ENCODE measurements at regions not wholly inside any gene's neighbourhood (a gene's known extent, or its start where the extent isn't known, plus 50 kb on each side); places are given as distances from the start of the nearest gene placed in this dataset.

DNA sequence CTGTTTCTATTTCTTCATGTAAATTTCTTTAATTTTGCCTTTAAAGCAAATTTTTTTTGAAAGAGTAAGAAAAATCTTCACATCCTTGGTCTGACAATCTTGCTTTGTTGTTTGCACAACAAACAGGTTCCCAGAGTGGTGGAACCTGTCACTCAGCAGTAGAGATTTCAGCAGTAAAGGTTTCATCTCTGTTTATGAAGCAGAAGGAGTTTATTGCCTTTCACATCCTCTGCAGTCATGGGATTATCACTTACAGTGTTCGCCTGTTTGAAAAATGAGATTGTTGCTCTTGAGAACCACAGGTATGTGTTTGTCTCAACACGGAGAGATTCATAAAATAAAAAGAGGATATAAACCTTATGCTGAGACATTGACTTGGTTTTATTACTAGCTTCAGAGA, 342.6 kb downstream of the IPMK start:
- no peak for TF ChIP-seq EZH2phosphoT487 (IDR thresholded peaks at IDR 0.05; ENCODE audit: borderline replicate concordance, low read depth, low read length)
- TF ChIP-seq, protein P1, sequence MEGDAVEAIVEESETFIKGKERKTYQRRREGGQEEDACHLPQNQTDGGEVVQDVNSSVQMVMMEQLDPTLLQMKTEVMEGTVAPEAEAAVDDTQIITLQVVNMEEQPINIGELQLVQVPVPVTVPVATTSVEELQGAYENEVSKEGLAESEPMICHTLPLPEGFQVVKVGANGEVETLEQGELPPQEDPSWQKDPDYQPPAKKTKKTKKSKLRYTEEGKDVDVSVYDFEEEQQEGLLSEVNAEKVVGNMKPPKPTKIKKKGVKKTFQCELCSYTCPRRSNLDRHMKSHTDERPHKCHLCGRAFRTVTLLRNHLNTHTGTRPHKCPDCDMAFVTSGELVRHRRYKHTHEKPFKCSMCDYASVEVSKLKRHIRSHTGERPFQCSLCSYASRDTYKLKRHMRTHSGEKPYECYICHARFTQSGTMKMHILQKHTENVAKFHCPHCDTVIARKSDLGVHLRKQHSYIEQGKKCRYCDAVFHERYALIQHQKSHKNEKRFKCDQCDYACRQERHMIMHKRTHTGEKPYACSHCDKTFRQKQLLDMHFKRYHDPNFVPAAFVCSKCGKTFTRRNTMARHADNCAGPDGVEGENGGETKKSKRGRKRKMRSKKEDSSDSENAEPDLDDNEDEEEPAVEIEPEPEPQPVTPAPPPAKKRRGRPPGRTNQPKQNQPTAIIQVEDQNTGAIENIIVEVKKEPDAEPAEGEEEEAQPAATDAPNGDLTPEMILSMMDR (conservative IDR thresholded peaks at IDR 0.05; ENCODE audit: low read length), result no peak
- H2AFZ ChIP-seq (ENCODE audit: low read length), result no peak overlapping the region
- no peaks in the 10 kb centered on the region for H3K9me2 ChIP-seq (ENCODE audit: insufficient read depth, low read length)
- H3K79me2 ChIP-seq (ENCODE audit: insufficient read depth, low read depth, low read length), result no peaks in the 10 kb centered on the region
- H3K4me2 ChIP-seq (ENCODE audit: low read length), result no peak overlapping the region
- ChIA-PET POLR2A (no interaction called here), CTCF (ENCODE audit: unreplicated experiment) (no interaction called here)
- no TSS peak for BruUV-seq (replicated peaks)
- no peak for DNase-seq (ENCODE audit: low spot score)
- no peak overlapping the region for H3K27ac ChIP-seq (ENCODE audit: low read depth, low read length, poor library complexity, severe bottlenecking)
- intact Hi-C loops (cut with micrococcal nuclease; ENCODE audit: unreplicated experiment), result no loop called here
- no peaks in the 10 kb centered on the region for H3K4me1 ChIP-seq (ENCODE audit: insufficient read depth, low read length, poor library complexity, severe bottlenecking)
- H4K20me1 ChIP-seq (ENCODE audit: insufficient read depth, low read length), result no peaks in the 10 kb centered on the region
- no peak overlapping the region for H3K4me3 ChIP-seq (ENCODE audit: low read depth, low read length, poor library complexity, severe bottlenecking)
- no peaks in the 10 kb centered on the region for H3K36me3 ChIP-seq (ENCODE audit: insufficient read depth, low read length)
- no peaks in the 10 kb centered on the region for H3K9me3 ChIP-seq (ENCODE audit: low read length)

DNA sequence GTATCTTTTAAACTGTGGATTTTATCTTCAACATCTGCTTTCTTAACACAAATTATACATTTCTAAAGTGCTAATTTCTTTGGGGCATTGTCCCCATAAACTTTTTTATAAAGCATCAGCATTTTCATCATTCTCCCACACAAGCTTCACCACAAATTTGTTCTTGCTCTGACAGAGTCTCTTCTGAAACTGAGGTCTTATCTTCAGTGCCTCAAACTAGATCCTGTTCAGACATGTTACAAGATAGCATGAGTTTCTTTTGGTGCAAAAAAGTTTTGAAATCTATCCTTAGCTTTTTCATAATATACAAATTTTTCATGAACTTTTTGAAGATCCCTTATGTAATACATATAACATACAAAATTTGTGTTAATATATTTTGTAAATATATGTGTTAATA, 346.6 kb downstream of the IPMK start:
- H3K4me2 ChIP-seq (ENCODE audit: low read length), result no peak overlapping the region
- intact Hi-C loops (cut with micrococcal nuclease; ENCODE audit: unreplicated experiment), result no loop called here
- no peaks in the 10 kb centered on the region for H3K9me2 ChIP-seq (ENCODE audit: insufficient read depth, low read length)
- H3K27ac ChIP-seq (ENCODE audit: low read depth, low read length, poor library complexity, severe bottlenecking), result no peak overlapping the region
- H3K79me2 ChIP-seq (ENCODE audit: insufficient read depth, low read depth, low read length), result no peaks in the 10 kb centered on the region
- ChIA-PET POLR2A (interaction anchor here (0.6 kb wide), 2 partner anchors 38 to 101 kb away, joined by 3 read pairs; no protein-coding TSS in a partner anchor), CTCF (ENCODE audit: unreplicated experiment) (no interaction called here)
- H3K9me3 ChIP-seq (ENCODE audit: low read length), result no peaks in the 10 kb centered on the region
- no peaks in the 10 kb centered on the region for H3K4me1 ChIP-seq (ENCODE audit: insufficient read depth, low read length, poor library complexity, severe bottlenecking)
- no peak overlapping the region for H2AFZ ChIP-seq (ENCODE audit: low read length)
- TF ChIP-seq, protein P1 (conservative IDR thresholded peaks at IDR 0.05; ENCODE audit: low read length), result no peak
- no peak for TF ChIP-seq EZH2phosphoT487 (IDR thresholded peaks at IDR 0.05; ENCODE audit: borderline replicate concordance, low read depth, low read length)
- no peak for DNase-seq (ENCODE audit: low spot score)
- no TSS peak for BruUV-seq (replicated peaks)
- H4K20me1 ChIP-seq (ENCODE audit: insufficient read depth, low read length), result no peaks in the 10 kb centered on the region
- no peaks in the 10 kb centered on the region for H3K36me3 ChIP-seq (ENCODE audit: insufficient read depth, low read length)
- H3K4me3 ChIP-seq (ENCODE audit: low read depth, low read length, poor library complexity, severe bottlenecking), result no peak overlapping the region

DNA sequence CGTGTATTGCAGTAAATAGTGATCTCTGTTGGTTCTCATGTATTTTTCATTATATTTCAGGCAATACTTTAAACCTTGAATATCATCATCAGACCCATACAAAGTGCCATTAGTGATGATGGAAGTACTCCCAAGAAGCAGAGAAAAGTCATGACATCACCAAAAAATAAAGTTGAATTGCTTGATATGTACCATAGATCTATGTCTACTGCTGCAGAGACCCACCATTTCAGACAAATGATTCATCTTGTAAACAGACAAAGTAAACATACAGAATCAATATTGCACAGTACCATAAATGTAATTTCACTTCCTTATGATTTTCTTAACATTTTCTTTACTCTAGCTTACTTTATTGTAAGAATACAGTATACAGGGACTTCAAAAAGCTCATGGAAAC, 347.8 kb downstream of the IPMK start:
- POLR2A ChIA-PET, result no interaction called here
- CTCF ChIA-PET (ENCODE audit: unreplicated experiment), result no interaction called here
- Histone ChIP-seq H3K4me2 (ENCODE audit: low read length) (no peak overlapping the region), H3K9me2 (ENCODE audit: insufficient read depth, low read length) (no peaks in the 10 kb centered on the region), H3K79me2 (ENCODE audit: insufficient read depth, low read depth, low read length) (no peaks in the 10 kb centered on the region), H3K36me3 (ENCODE audit: insufficient read depth, low read length) (no peaks in the 10 kb centered on the region), H3K27ac (ENCODE audit: low read depth, low read length, poor library complexity, severe bottlenecking) (no peak overlapping the region), H2AFZ (ENCODE audit: low read length) (no peak overlapping the region), H3K4me1 (ENCODE audit: insufficient read depth, low read length, poor library complexity, severe bottlenecking) (no peaks in the 10 kb centered on the region), H4K20me1 (ENCODE audit: insufficient read depth, low read length) (no peaks in the 10 kb centered on the region), H3K4me3 (ENCODE audit: low read depth, low read length, poor library complexity, severe bottlenecking) (no peak overlapping the region), H3K9me3 (ENCODE audit: low read length) (no peaks in the 10 kb centered on the region)
- TF ChIP-seq EZH2phosphoT487 (IDR thresholded peaks at IDR 0.05; ENCODE audit: borderline replicate concordance, low read depth, low read length), result no peak
- TF ChIP-seq, protein P1 (conservative IDR thresholded peaks at IDR 0.05; ENCODE audit: low read length), result no peak
- no TSS peak for BruUV-seq (replicated peaks)
- intact Hi-C loops (cut with micrococcal nuclease; ENCODE audit: unreplicated experiment), result no loop called here
- no peak for DNase-seq (ENCODE audit: low spot score)
